HK-2 (cell line): ENCODE measurements at regions not wholly inside any gene's neighbourhood (a gene's known extent, or its start where the extent isn't known, plus 50 kb on each side); places are given as distances from the start of the nearest gene placed in this dataset.

Experiments
- DNase-seq: peaks from one replicate; pipeline ENCODE4 v3.0.0-alpha.2; 2018; ENCODE audit not compliant: unreplicated experiment

GRCh38 chr16:51734220-51734619 lies 583.1 kb upstream of the SALL1 start:
- no peak for DNase-seq

DNA sequence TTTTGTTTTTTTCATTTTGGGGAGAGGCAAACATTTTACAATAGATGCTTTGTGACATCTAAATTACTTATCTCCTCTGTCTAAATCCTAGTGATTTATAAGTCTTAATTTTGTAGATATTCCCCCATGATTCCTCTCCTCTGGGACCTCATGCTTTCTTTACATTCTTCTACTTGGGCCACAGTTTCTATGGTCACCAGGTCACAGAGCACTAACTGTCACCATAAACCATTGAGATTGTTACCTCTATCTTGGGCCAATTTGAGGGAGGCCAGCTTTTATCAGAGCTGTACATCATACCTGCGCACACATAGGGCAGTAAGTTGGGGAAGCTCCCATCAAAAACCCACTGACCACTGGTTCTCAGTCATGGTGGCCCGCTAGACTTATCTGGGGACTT lies 582.1 kb upstream of the SALL1 start:
- no peak for DNase-seq

DNA sequence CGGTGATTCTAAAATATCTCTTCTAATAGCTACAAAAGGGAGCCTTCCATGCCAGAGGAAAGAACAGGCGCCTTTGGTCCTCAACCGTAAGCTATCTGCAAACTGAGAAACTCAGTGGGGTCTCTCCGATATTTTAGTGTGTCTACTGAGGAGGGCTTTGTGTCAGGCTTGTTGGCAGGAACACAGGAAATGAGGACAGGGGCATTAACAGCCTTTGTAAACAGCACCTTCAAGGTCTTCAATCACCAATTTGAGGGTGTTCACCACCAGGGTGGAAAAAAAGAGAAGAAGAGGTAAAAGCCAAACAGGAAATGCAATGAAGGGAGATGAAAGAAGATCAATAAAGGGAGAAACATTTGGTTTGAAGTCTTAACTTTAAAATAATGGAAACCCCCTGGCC lies 580.1 kb upstream of the SALL1 start:
- no peak for DNase-seq

DNA sequence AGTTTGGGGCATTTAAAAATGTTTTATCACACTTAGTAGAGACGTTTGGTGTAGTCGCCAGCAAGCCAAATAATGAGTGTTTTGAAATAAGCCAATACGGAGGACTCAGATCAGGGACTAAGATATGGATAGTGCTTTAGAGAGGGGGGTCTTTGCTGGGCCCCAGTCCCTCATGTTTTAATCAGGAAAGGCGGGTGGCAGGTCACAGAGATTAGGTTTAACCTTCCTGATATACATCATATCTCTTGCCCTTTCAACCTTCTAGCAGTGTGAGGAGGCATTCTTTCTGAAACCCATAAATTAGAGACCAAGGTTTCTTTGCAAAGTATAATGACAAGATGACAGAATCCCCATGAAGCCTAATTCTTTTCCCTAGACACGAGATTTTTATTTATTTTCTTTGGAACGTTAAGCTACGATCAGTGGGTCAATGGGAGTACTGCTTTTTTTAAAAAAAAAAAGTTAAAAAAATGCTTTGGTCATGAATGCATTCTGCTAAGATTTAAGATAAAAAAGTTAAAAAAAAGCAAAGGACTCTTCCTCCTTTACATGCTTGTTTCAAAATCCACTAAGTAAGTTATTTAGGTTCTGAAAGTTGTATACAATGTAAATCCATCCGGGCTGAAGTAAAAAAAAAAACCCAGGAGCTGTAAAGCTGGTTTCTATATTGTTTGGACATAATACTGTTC lies 572.1 kb upstream of the SALL1 start:
- no peak for DNase-seq

GRCh38 chr16:51722467-51722866 lies 571.4 kb upstream of the SALL1 start:
- DNase-seq: no peak

GRCh38 chr16:51719376-51719775 lies 568.3 kb upstream of the SALL1 start:
- DNase-seq: no peak

- no peak for DNase-seq
Observed at GRCh38 chr16:51716195-51716594, 565.1 kb upstream of the SALL1 start.

- no peak for DNase-seq
Observed at GRCh38 chr16:51713502-51713901, 562.4 kb upstream of the SALL1 start.

DNA sequence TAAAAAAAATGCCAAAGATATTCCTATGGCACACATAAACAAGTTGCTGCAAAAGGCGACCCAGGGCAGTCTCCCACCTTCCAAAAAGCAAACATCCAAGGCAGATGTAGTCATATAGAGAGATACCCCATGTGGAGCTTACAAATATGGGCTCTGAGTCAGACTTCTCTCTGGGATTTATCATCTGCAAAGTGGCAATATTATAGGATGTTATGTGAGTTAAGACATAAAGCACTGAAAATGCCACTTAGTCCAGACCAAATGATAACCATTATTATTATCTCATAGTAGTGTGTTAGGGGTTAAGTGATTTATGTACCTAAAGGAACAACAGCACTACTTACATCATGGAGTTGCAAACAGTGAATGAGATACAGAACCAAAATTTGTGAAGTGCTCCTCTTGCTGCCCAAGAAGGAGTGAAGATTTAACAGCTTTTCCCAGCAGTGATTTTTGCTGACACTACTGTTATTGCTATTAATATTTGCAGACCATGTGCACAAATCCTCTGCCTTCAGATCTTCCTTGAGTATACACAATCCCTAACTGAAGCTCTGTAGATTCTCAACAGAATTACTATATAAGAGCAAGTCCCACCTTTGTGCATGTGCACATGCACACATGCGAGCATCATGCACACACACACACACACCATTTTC lies 560.0 kb upstream of the SALL1 start:
- no peak for DNase-seq

DNA sequence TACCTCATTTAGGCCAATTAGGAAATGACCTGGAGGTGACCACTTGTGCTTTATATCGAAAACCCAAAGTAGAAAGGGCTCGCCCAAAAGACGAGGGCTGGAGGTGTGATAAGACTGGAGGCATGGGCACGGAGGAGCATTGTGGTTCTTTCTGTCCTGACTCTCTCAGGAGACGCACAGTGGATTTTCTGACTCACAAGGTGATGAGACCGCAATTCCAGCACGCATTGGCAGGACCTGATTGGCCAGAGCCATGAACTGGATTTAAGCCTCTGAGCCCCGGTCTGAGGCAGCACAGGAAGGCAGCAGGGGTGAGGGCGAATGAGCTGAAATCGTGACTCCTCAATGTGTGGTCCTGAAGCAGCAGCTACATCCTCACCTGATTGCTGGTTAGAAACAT lies 559.1 kb upstream of the SALL1 start:
- DNase-seq: no peak

DNA sequence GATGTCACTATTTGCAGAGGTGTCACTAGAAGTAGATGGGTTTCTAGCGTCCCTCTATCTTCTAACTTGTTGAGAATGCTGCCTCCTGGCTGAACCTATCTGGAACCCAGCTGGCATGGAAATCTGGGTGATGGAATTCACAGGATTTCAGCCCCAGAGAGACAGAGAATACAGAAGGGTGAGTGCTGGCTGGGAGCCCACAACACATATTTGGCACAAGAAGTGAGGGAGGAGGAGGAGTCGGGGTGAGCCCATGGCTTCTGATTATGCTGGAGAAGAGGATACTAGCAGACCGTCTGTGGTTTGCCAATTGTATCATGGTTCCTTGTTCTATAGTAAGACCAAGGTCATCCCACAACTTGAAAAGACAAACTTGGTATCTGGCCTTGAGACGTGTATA lies 557.8 kb upstream of the SALL1 start:
- no peak for DNase-seq

GRCh38 chr16:51707666-51708065 lies 556.6 kb upstream of the SALL1 start:
- no peak for DNase-seq

DNA sequence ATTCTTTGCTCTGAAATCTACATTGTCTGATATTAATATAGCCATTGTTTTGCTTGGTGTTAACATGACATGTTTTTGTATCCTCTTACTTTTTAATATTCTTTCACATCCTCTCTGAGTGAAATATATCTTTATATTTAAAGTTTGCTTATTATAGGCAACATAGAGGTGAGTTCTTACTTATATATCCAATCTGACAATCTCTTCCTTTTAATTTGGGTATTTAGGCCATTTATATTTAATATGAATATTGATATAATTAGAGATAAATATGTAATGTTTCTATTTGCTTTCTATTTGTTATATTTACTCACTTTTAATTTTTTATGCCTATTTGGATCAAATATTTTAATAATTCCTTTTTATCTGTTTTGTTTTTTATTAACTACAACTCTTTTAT lies 554.1 kb upstream of the SALL1 start:
- DNase-seq: no peak

DNA sequence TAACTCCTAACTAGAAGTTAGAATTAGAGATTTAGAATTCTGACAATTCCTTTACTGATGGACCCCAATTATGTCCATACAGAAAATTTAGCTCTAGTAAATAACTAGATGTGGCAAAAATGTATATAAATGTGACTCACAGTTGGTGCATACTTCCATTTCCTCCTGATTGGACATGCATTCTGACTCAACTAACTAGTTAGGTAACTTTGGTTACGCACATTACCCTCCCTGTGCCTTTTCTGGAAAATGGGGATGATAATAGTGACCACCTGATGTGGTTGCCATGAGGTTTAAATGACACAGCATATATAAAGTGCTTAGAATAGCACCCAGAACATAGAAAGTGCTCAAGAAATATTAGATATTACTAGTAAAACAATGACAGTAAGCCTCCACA lies 550.0 kb upstream of the SALL1 start:
- no peak for DNase-seq

DNA sequence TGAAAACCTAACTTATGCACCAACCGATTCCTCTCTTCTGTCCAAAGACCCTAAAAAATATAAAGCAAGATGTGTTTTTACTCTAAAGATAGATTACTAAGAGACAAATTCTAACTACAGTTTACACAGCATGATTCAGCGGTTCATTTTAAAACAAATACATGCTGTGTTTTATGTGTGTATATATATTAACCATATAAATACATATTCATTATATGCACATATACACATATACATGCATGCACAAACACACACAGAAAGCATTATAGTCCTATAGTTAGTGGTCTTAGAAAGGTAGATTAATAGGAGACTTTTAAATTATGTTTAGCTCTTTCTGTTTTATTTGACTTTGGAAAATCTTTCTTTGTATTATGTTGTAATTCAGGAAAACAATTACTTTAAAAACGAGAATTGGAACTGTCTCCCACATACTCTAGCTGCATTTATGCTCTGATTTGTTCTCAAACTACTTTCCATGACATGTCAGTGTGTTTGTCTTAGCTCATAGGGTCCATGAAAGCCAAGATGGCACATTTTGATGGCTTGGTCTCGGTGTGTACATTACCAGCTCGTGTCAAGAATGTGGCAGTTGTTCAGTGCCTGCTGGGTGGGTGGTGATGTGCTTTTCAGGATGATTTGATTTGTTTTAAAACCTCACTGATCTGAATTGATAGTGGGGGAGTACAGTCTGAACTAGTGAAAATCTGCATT lies 548.8 kb upstream of the SALL1 start:
- DNase-seq: no peak

- no peak for DNase-seq
Observed at GRCh38 chr16:51698647-51699046, 547.6 kb upstream of the SALL1 start.

DNA sequence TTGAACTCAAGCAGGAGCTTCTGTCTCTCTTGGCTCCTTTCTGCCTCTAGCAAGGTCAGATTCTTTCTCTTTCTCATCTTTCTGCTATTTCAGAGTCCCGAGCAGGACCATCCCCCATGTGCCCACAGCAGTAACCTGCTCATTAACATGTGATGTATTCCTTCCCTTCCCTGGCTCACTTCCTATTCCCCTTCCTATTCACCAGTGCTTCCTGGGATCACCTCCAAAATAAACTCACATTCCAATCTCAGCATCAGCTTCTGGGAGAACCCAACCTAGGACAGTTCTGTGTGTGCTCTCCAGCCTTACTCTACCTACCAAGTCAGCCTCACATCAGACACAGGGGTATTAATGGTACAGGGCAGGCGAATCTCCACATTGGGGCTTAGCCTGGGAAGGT lies 546.4 kb upstream of the SALL1 start:
- no peak for DNase-seq

DNA sequence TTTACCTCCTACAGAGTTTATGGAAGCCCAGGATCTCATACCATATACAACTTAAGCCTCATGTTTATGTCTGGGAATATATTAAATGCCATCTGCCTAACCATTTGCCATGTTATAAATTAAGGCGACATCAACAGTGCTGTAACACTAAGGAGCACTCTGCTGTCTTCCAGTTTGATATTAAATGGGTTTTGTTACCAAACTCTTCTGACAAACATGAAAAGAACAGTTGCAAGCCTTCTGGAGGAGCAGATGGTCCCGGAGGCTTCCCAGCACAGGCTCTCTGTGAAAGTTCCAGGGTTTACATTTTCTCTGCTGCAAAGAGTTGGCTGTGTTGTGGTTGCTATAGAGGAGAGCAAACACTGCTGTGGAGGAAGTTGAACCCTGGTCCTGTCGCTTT lies 545.3 kb upstream of the SALL1 start:
- DNase-seq: no peak

DNA sequence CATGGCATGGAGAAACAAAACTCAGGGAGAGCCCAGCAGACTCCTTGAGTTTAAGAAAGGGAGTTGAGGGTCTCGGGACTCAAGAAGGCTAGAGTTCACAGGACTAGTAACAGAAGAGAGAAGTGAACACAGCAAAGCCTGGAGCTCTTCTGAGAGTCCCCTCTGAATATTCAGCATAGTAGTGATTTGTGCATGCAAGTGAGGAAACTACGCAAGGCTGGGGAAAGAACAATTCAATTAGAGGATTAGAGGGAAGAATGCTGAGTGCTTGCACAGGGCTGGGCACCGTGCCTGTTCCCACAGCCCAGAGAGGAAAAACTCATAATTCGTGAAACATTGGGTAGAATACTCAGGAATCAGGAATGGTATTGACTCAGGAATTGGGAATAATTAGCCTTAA lies 540.0 kb upstream of the SALL1 start:
- DNase-seq: no peak

- no peak for DNase-seq
Observed at GRCh38 chr16:51685498-51685897, 534.4 kb upstream of the SALL1 start.

GRCh38 chr16:51683882-51684281 lies 532.8 kb upstream of the SALL1 start:
- DNase-seq: no peak

GRCh38 chr16:51682905-51683304 lies 531.8 kb upstream of the SALL1 start:
- DNase-seq: no peak

DNA sequence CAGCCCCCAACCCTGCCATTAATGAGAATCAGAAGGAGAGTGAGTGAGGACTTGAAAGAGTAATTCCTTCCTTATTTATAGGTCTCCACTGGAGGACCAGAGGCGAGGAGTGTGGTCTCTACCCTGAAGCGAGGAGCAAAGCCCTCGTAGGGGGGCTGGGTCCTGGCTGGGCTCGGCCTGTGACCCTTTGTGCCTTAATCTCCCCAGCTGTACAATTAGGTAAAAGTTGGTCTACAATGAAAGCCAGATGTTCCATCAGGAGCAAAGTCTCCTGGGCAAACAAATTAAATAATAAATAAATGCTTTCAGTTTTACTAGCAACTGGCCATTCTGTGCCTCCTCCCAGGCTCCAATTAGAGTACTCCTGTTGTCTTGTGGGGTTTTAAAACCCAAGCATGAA lies 523.5 kb upstream of the SALL1 start:
- DNase-seq: no peak
